Epidermal melanocyte (primary cell): ENCODE measurements at regions not wholly inside any gene's neighbourhood (a gene's known extent, or its start where the extent isn't known, plus 50 kb on each side); places are given as distances from the start of the nearest gene placed in this dataset.

Experiments used
- DNase-seq: peaks from one replicate; pipeline ENCODE4 v3.0.0; 2011; ENCODE audit warnings: low spot score; ENCODE audit not compliant: insufficient read length

- DNase-seq, result no peak
Measured at GRCh38 chr14:97296176-97296575, 499.0 kb downstream of the VRK1 start.

- no peak for DNase-seq
Measured at GRCh38 chr14:97297100-97297499, 499.9 kb downstream of the VRK1 start.

GRCh38 chr14:97298331-97298730 is 501.1 kb downstream of the VRK1 start:
- DNase-seq, result no peak

GRCh38 chr14:97298736-97299135 is 501.6 kb downstream of the VRK1 start:
- DNase-seq, result no peak

GRCh38 chr14:97299661-97300060 is 502.5 kb downstream of the VRK1 start:
- DNase-seq, result no peak

- DNase-seq, result no peak
Measured at GRCh38 chr14:97301931-97302559, 504.9 kb downstream of the VRK1 start.

- DNase-seq, result no peak
Measured at GRCh38 chr14:97306133-97306759, 509.1 kb downstream of the VRK1 start.

- DNase-seq, result no peak
Measured at GRCh38 chr14:97306760-97307246, 509.6 kb downstream of the VRK1 start.

GRCh38 chr14:97311411-97311810 is 514.2 kb downstream of the VRK1 start:
- DNase-seq, result no peak

- DNase-seq, result no peak
Measured at GRCh38 chr14:97312910-97313309, 515.7 kb downstream of the VRK1 start.

GRCh38 chr14:97315790-97316189 is 518.6 kb downstream of the VRK1 start:
- DNase-seq, result no peak

GRCh38 chr14:97318380-97318779 is 521.2 kb downstream of the VRK1 start:
- no peak for DNase-seq

- no peak for DNase-seq
Measured at GRCh38 chr14:97319691-97320090, 522.5 kb downstream of the VRK1 start.

GRCh38 chr14:97328743-97329142 is 531.6 kb downstream of the VRK1 start:
- DNase-seq, result no peak

GRCh38 chr14:97329701-97330100 is 532.5 kb downstream of the VRK1 start:
- no peak for DNase-seq

GRCh38 chr14:97331058-97331457 is 533.9 kb downstream of the VRK1 start:
- no peak for DNase-seq

GRCh38 chr14:97331526-97331925 is 534.3 kb downstream of the VRK1 start:
- no peak for DNase-seq

GRCh38 chr14:97336179-97336578 is 539.0 kb downstream of the VRK1 start:
- DNase-seq, result no peak

GRCh38 chr14:97336816-97337215 is 539.6 kb downstream of the VRK1 start:
- no peak for DNase-seq

GRCh38 chr14:97337267-97337666 is 540.1 kb downstream of the VRK1 start:
- no peak for DNase-seq

- DNase-seq, result no peak
Measured at GRCh38 chr14:97337670-97338069, 540.5 kb downstream of the VRK1 start.

- DNase-seq, result no peak
Measured at GRCh38 chr14:97344666-97345065, 547.5 kb downstream of the VRK1 start.

- no peak for DNase-seq
Measured at GRCh38 chr14:97346675-97347074, 549.5 kb downstream of the VRK1 start.
